ENCODE measurements at regions not wholly inside any gene's neighbourhood (a gene's known extent, or its start where the extent isn't known, plus 50 kb on each side); places are given as distances from the start of the nearest gene placed in this dataset.
"Not testable (repeated sequence)": the region's sequence is repeated elsewhere in the genome, so short reads cannot be mapped to it uniquely, and the experiment has no call there.

DNA sequence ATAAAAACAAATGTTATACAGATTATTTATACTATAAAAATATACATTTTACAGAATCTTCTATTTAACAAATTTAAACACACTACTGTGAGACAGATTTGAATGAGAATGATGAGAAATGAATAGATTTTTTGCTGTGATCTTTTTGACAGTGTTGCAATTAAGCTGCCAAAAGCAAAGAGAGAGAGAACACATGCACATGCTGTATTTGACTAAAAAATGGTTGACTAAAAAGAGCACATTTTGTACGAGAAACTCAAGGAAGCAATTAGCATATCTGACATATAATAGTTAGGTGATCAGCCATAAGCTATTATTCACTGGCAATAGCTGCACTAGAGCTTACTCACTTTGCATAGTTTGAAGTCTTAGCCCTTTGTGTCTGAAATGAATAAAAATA lies 115.8 kb downstream of the SYT10 start:
- DNase-seq (ENCODE audit: low spot score): no peak

DNA sequence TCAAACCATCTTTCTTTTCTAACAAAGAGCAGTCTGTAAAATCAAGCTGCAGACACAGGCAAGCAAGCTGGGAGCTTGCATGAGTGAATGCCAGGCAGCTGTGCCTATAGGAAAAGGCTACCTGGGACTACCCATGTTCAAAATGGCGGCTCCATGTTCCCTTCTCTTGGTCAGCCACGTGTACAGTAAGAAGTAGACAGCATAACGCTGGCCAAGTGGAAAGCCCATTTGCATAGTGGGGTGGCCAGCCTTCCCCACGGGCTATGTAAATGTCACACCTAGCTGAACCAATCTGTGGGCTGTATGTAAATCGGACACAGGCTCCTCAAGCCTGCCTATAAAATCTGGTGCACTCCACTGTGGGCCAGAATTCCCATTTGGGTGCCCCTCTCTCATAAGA lies 117.1 kb downstream of the SYT10 start:
- DNase-seq (ENCODE audit: low spot score): no peak

DNA sequence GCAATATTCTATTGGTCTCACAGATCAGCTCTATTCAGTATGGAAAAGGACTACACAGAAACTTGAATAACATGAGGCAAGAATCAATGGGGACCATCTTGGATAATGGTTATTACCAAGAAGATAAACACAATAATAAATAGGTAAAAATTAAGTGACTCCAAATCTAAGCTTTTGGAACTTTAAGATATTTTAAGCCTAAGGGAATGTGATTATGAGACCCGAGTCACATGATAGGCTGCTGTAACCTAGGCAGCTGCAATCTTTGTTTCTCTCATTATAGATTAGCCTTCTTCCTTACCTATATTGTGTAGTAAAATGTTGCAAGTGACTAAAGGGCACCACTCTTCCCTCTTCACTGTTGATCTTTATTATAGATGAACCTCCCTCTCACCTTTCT lies 121.9 kb downstream of the SYT10 start:
- no peak for DNase-seq (ENCODE audit: low spot score)

DNA sequence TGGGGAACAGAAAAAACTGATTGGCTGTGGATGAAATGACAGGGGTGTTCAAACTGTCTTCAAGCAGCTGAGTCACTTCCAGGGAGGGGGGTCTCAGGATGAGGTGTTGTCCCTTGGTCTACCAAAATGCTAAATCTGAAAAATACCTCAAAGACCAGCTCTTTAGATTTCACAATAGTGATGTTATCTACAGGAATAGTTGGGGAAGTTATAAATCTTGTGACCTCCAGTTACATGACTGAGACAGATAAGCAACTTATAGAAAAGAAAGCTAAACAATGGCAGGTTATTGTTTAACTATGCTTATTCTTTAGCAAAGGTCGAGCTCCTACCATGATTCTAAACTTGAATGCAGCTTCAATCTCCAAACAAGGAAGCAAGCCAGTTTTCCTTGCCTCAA lies 125.4 kb downstream of the SYT10 start:
- no peak for DNase-seq (ENCODE audit: low spot score)

DNA sequence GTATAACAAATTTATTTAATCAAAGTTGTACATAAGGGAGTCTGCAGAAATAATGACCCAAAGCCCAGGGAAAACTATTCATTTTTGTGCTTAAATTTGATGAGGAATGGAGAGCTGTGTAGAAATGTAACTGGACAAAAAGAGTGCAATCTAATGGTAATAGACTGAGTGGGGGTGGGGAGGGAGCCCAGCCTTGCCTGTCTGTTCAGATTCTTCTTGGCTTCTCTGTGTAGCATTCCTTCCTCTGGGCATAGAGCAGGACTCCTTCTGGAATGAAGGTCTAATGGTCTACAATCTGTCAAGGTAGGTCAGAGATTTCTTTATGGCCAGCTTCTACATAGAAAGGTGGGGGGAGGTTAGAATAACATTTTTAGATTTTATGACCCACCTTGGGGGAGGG lies 126.1 kb downstream of the SYT10 start:
- no peak for DNase-seq (ENCODE audit: low spot score)

DNA sequence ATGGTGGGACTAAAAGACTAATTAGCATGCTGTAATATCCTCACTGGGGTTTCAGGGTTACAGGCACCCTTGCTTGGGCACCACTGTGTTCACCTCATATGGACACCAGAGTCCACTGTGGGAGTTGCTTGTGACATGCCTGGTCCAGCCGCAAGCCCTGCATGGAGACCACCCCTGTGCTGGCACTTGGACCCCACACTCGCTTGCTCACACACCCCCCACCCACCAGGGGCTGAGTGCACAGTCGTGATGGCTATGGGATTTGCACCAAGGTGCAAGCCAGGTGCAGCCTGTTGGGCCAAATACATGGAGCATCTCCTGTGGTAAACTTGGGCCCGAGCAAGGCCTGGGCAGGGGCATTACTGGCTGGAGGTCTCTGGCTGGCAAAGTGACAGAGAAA lies 129.1 kb downstream of the SYT10 start:
- DNase-seq (ENCODE audit: low spot score): no peak

DNA sequence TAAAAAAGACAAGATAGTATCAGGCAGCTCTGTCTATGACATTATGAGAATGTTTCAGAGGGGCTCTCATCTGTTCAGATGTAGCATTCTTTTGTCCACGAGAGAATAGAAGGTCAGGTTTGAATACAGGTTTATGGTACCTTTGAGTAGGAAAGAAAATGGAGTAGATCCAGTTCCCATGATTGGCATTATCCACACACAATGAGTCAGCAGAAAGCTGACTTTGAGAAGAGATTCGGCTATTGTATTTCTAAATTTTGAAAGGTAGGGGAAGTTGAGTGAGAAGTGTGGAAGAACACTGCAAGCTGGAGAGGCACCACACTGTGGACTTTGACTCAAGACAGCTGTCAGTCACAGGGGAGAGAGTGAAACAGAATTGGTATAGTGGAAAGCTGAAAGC lies 135.4 kb downstream of the SYT10 start:
- DNase-seq (ENCODE audit: low spot score): no peak

DNA sequence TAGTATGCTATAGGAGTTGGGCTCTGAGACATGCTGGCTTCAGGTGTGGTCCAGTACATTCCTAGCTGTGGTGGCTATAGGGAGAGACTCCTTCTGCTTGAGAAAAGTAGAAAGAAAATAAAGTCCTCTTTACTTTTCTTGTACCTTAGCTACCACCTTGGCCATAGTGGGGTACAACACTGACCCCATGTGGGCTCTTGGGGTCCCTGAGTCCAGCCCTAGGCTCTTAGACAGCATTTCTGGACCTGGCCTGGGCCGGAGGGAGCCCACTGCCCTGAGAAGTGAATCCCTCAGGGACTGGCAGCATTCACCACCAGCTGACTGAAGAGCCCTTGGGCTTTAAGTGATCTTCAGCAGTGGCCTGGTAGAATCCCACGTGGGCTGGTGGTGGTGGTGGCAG lies 143.1 kb downstream of the SYT10 start:
- no peak for DNase-seq (ENCODE audit: low spot score)

DNA sequence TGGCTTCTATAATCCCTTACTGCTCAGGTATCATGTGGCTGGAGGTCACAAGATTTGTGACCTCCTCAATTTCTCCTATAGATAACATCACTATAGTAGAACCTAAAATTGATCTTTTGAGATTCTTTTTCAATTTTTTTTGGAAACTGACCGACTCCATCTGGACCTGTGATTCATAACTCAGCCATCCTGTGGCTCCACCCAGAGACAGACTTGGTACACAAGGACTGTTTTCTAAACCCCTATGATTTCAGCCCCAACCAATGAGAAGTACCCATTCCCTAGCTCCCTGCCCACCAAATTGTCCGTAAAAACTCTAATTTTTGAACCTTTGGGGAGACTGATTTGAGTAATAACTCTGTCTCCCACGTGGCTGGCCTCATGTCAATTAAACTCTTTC lies 148.9 kb downstream of the SYT10 start:
- no peak for DNase-seq (ENCODE audit: low spot score)

DNA sequence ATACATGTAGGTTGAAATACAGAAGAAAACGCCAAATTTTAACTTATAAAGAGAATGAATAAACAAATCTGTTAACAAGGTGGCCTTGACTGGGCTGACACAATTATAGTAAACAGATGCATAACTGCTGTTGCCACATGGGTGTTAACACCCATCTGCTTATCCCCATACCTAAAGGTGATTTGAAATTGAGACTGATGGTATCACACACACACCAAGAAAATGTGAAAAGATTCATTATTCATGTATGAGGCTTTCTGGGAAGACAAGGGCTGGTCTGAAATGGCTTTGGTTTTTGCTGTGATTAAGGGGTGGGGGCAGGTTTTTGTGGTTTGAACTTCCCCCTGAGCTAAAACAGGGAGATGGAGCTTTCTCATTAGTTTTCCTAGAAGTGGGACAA lies 156.6 kb downstream of the SYT10 start:
- no peak for DNase-seq (ENCODE audit: low spot score)

DNA sequence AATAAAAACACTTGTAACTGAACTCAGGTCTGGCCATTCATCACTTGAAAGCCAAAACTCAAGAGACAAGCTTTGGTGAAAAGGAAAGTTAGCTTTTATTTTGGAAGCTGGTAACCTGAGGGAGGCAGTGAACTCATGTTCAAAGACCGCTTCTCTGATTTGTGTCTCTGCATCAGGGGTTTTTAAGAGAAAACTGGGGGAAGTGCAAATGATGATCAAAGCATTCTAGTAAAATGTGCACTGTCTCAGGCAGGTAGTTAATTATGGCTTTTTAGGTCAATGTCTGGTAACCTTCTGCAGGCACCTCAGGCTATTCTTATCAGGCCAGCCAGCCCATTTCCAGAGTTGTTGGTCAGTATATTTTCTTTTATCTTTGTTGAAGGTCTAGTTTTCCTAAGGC lies 162.2 kb downstream of the SYT10 start:
- DNase-seq (ENCODE audit: low spot score): no peak

DNA sequence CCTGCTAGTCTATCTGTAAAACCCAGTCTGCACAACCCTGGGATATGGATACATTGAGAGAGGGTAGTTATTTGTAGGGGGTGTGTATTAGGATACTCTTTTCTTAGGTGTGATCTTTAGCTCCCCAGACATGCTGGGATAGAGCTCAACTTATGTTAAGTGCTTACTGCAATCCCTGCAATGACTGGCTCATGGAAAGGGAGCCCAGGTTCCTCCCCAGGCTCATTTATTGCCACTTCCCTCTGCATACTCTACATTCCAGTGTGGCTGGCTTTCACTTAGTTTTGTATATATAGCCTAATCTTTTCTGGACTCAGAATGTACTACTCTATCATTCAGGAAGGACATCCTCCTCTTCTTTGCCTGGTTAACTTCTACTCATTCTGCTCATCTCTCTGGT lies 172.0 kb downstream of the SYT10 start:
- DNase-seq (ENCODE audit: low spot score): no peak

DNA sequence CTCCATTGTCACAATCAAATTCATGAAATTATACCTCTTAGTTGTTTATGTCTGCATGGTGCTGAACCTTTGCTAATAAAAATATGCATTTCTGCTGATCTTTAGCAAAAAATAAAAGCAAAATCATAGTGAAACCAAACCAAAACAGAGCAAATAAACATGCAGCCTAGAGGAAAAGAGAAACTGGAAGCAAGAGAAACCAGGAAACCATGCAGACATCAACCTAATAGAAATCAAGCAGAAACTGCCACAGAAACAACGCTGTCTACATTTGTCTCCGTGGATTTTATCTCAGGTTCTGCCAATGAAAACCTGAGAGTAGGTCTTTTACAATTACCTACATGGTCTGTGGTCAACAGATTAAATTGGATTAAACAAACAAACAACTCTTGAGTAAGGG lies 173.7 kb downstream of the SYT10 start:
- no peak for DNase-seq (ENCODE audit: low spot score)

DNA sequence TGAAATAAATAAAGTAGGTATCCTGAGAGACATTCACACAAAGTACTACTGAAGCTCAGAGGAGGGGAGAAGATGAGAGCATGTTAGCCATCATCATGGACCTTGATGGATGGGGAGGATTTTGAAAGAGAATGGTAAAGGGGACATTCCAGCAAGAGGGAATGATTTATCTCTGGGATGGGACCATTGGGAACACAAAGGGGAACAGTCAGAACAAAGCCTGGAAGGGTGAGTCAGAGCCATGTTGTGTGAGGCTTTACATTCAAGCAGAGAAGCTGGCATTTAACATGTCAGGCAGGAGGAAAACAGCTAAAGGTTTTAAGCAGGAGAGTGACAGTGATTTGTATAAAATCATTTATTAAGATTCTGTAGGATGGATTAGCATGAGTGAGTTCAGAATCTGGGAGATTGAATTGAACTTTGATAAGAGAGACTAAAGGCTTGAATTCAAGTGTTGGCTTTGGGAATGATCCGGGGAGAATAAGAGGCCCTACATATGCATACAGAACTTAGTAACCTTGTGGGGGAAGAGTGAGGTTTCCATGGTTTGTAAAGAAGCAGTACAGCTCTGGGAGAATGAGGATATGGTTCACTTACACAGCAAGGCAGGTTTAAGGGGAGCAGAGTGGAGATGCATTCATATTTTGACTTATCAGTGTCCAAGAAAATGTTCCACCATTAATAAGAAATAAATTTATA lies 174.4 kb downstream of the SYT10 start:
- DNase-seq (ENCODE audit: low spot score): no peak

DNA sequence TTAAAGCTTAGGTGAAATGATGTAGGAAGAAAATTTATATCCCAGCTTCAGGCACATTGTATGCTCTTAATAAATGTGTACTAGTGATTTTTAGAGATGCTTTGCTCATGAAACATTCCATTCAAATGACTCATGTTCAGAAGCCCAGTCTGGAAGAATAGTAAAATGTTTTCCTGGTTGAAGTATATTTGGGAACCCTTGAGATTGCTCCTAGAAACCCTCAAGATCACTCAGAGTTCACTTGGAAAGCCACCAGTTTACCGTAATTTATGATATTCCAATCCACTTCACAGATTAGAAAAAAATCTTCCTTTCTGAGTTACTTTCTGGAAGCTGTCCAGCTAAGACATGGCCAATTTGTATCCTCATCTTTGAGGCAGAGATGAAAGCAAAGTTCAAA lies 186.4 kb downstream of the SYT10 start:
- DNase-seq (ENCODE audit: low spot score): no peak

DNA sequence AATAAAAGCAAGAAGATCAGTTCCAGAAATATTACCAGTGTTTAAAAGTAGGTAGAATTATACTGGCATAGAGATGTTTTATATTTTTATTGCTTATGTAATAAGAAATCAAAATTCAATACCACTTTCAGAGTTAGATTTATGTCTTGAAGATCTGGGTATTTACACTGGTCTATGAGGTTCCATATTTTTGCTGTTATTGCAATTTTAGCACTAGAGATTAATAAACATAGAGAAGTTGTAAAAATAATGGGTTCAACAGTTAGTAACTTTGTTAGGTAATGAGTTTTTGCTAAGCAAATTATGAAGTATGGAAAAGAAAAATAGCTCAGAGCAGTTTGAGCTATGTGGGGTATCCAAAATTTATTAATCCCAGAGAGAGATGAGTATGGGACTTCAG lies 188.1 kb downstream of the SYT10 start:
- DNase-seq (ENCODE audit: low spot score): no peak

DNA sequence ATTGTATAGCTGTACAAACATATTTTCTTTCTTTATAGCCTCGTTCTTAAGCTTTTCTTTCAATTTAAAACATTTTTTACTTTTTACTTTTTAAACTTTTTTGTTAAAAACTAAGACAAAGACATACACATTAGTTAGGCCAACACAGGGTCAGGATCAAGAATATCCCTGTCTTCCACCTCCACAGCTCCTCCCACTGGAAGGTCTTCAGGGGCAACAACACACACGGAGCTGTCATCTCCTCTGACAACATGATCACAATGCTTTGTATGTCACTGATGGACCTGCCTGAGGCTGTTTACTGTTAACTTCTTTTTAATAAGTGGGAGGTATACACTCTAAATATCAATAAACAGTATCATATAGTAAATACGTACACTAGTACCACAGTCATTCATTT lies 191.3 kb downstream of the SYT10 start:
- DNase-seq (ENCODE audit: low spot score): no peak

DNA sequence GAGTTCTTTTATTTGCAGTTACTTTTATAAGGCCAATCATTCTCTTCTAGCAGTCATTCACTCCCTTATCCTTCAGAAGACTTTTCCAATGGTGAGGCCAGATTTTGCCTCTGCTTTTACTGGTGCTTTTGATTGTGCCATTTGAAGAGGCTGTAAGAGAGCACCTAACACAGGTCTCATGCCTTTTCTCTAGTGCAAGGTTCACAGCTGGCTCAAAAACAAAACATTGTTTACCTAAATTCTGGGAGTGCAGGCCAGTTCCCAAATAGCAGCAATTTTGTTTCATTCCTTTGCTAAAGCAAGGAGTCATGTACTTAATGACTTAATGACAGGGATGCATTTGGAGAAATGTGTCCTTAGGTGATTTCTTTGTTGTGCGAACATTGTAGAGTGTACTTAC lies 192.0 kb downstream of the SYT10 start:
- no peak for DNase-seq (ENCODE audit: low spot score)

DNA sequence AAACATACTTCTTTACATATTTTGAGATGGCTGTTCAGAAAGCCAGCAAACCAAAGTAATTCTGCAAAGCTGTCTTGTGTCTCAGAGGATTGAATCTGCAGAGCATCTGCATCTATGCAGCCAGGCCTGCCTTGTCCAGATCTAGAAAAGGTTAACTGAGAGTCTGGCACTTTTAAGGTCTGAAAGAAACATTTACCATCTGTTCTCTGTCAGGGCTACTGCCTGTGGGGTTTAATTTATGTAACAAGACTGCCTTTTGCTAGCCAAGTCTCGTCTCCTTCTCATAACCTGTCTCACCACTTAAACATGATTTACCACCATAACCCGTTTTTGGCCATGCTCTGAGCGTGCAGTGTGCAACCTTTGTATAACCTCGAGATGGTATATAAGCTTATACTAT lies 194.2 kb downstream of the SYT10 start:
- DNase-seq (ENCODE audit: low spot score): no peak

DNA sequence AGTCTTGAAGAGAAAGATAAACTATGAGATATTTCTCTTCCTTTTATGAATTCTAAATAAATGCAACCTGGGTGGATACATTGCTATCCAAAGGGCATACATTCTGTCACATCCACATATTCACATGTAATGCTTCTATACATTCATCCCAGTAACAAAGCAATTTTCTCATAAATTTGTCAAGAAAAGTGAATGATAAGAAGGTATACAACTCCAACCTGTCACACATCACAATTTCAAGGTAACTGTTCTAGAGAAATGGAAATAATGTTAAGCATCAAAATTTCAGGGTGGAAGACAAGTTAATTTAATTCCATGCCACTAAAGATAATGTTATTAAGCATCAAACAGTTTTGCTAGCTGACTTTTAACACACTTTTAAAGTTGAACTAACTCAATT lies 212.9 kb downstream of the SYT10 start:
- no peak for DNase-seq (ENCODE audit: low spot score)

DNA sequence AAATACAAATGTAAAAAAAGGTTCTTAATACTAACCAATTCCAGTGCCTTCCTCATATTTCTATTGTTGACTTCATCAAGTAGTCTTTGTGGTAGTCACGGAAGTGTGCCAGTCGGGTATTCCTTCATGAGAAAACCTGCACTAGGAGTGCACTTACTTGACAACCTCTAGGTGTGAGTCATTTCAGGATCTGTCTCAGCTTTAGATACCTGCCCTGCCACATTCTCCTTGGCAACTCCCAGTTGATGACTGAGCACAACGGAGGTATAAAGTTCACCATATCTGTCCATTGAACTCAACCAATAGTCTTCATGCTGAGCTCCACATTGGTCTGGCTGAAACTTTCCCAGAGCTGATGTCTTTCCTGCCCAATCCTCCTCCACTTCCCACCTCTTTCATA lies 215.7 kb downstream of the SYT10 start:
- peak; percentile 34 for DNase-seq (ENCODE audit: low spot score)

DNA sequence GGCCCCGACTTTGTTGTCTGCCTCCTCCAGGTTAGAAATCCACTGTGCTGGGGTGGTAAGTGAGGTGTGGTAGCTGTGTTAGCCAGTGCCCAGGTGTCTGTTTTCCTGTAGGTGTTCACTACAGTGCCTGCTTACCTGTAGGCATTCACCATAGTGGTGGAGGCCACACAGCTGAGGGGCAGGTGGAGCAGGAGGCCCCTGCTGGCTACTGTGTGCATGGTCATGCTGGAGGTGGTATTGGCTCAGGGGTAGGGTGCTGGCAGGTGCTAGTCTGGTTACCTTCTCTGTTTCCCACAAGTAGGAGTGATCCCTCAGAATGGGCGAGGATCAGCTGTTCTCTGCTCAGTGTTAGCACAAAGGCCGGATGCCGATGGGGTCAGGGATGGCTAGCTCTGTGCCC lies 217.3 kb downstream of the SYT10 start:
- no peak for DNase-seq (ENCODE audit: low spot score)

DNA sequence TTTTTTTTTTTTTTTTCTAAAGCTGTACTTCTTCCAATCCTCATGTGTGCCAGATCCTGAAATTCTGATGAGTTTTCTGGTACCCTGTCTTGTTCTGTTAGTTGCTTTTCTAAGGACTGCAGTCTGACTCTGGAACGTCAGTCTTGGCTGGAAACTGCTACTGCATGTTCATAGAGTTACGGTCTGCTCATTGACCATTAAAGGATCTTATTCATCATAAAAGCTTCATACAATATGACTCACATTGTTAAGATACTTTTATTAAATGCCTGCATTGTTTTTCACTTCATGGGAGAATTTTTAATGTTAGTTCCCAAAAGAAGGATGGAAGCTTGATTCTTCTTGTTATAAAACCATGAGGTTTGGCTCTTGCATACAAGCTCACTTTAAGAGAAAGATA lies 233.6 kb downstream of the SYT10 start:
- DNase-seq (ENCODE audit: low spot score): no peak

DNA sequence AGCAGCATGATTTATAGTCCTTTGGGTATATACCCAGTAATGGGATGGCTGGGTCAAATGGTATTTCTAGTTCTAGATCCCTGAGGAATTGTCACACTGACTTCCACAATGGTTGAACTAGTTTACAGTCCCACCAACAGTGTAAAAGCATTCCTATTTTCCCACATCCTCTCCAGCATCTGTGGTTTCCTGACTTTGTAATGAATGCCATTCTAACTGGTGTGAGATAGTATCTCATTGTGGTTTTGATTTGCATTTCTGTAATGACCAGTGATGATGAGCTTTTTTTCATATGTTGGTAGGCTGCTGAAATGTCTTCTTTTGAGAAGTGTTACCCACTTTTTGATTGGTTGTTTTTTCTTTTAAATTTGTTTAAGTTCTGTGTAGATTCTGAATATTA lies 245.2 kb downstream of the SYT10 start:
- DNase-seq (ENCODE audit: low spot score): not testable (repeated sequence)

All from HT-29 (cell line).